Gastroesophageal sphincter (tissue), 4 donors: ENCODE measurements at regions not wholly inside any gene's neighbourhood (a gene's known extent, or its start where the extent isn't known, plus 50 kb on each side); places are given as distances from the start of the nearest gene placed in this dataset.
A peak's percentile ranks its signal among the peaks of the same experiment; 100 is the strongest.

Source experiments
- ATAC-seq: fragments of 150-250 bp; one replicate; pipeline ENCODE4 v1.9.1; 2016; ENCODE audit warnings: mild to moderate bottlenecking, moderate library complexity
- H3K27ac ChIP-seq, 4 donors: fragments of 200-600 bp; sonication (generic) in 3 of 4; 1 replicate in 3 of 4; 2 replicates in 1 of 4; pipeline ENCODE4 v1.5.1; 2016 to 2019
- H3K27me3 ChIP-seq: fragments of 200-600 bp; sonication (generic); one replicate; pipeline ENCODE4 v1.5.1; 2019
- H3K36me3 ChIP-seq, 2 donors: fragments of 200-600 bp; sonication (generic); one replicate each; pipeline ENCODE4 v1.5.1; 2019; ENCODE audit warnings: control low read depth in 1 of 2
- H3K4me1 ChIP-seq, 3 donors: fragments of 200-600 bp; sonication (generic); 1 replicate in 2 of 3; 2 replicates in 1 of 3; pipeline ENCODE4 v1.5.1; 2016 to 2019; ENCODE audit warnings: control low read depth in 2 of 3
- H3K4me3 ChIP-seq, 2 donors: fragments of 200-600 bp; sonication (generic); one replicate each; pipeline ENCODE4 v1.5.1; 2019; ENCODE audit warnings: mild to moderate bottlenecking in 1 of 2, moderate library complexity in 1 of 2
- H3K9me3 ChIP-seq, 3 donors: fragments of 200-600 bp; sonication (generic); one replicate each; pipeline ENCODE4 v1.5.1; 2017 to 2019; ENCODE audit warnings: control low read depth in 2 of 3
- EP300 ChIP-seq: sonication (generic); formaldehyde crosslinking; IDR thresholded peaks from one replicate; pipeline ENCODE4 v1.6.1; 2017; ENCODE audit warnings: antibody characterized with exemption, mild to moderate bottlenecking
- POLR2A ChIP-seq, 2 donors: fragments of 450-650 bp; IDR thresholded peaks; one replicate each; pipeline ENCODE4 v1.6.1; 2017; ENCODE audit warnings: antibody characterized with exemption in 2 of 2, mild to moderate bottlenecking in 2 of 2, moderate library complexity in 1 of 2
- POLR2AphosphoS5 ChIP-seq: sonication (generic); formaldehyde crosslinking; IDR thresholded peaks from one replicate; pipeline ENCODE4 v1.6.1; 2017; ENCODE audit warnings: antibody characterized with exemption
- WGBS, 2 donors: methylation state at CpG; one replicate each; pipeline ENCODE4 v1.1.5; 2018; ENCODE audit warnings: low coverage in 1 of 2; 5-methylcytosine and 5-hydroxymethylcytosine counted together
- TF ChIP-seq, protein P1 (sequence below), 4 experiments: fragments of 200-600 bp in 2 of 4; fragments of 450-650 bp in 2 of 4; sonication (generic) in 1 of 4; IDR thresholded peaks; one replicate each; pipeline ENCODE4 v1.5.1; 2017 to 2019; ENCODE audit warnings: antibody characterized with exemption in 4 of 4, mild to moderate bottlenecking in 2 of 4, moderate library complexity in 2 of 4

DNA sequence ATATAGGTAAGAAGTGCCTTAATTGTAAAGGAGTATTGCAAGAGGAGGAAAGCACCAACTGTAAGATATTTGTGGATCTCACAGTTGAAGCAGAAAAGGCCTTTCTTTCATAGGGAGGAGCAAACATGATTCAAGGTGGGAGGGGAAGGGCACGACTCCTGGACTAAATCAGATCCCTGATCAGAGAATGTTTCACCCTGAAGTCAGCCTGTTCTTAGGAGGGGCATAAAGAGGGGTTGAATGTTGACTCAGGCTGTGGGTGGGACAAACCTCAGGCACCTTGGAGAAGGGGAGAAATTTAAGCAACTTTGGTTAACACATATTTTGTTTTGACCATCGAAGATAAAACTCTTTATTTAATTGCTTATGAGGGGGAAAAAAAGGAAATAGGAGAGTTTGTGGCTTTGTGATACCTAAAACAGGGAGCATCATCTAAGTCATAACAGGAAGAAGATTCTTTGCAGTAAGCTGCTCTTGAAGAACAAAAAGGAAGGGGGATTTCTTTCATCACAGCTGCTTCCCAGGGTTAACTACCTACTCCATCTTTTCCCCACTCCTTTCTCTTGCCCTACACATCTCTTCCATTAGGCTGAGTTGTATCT lies 158.6 kb upstream of the ZNF267 start:
- Histone ChIP-seq H3K36me3 (peaks cover 0 to 5% of the 10 kb centered on the region in 2 donors), H3K4me3 (peak overlapping the region in 1 of 2 donors; percentile 97), H3K27me3 (no peaks in the 10 kb centered on the region), H3K27ac (no peak overlapping the region), H3K9me3 (no peaks in the 10 kb centered on the region), H3K4me1 (peaks cover 0 to 37% (median 7%) of the 10 kb centered on the region in 3 donors)
- no peak for ATAC-seq
- WGBS, 2 donors: 69 to 83% methylated on average over 1 to 2 of the region's 2 CpGs
- TF ChIP-seq, protein P1, sequence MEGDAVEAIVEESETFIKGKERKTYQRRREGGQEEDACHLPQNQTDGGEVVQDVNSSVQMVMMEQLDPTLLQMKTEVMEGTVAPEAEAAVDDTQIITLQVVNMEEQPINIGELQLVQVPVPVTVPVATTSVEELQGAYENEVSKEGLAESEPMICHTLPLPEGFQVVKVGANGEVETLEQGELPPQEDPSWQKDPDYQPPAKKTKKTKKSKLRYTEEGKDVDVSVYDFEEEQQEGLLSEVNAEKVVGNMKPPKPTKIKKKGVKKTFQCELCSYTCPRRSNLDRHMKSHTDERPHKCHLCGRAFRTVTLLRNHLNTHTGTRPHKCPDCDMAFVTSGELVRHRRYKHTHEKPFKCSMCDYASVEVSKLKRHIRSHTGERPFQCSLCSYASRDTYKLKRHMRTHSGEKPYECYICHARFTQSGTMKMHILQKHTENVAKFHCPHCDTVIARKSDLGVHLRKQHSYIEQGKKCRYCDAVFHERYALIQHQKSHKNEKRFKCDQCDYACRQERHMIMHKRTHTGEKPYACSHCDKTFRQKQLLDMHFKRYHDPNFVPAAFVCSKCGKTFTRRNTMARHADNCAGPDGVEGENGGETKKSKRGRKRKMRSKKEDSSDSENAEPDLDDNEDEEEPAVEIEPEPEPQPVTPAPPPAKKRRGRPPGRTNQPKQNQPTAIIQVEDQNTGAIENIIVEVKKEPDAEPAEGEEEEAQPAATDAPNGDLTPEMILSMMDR (IDR thresholded peaks at IDR 0.05): no peak
- no peak for TF ChIP-seq EP300
- no peak for TF ChIP-seq POLR2AphosphoS5
- no peak for TF ChIP-seq POLR2A (IDR thresholded peaks at IDR 0.05)

DNA sequence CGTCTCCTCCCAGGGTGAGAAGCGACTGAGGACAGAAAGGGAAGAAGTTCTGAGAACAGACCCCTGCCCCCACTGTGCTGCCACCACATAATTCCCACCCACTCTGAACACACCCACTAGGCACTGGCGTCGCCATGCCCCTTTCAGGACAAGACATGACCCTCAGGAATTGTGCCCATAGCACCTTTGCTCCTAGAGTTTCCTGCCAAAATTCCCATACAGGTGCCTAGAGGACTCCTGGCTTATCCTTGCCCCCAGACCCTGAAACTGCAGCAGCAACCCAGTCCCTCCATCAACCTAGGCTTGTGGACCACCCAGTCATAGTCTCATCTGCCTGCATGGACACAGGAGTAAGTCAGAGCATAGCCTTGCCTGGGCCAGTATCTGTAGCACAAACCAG lies 157.7 kb upstream of the ZNF267 start:
- H3K9me3 ChIP-seq: no peaks in the 10 kb centered on the region
- H3K4me3 ChIP-seq: no peak overlapping the region
- WGBS, 2 donors: 100% methylated on average over 3 of the region's 4 CpGs; no CpG with 5 or more reads in 1 of the 2 donors
- TF ChIP-seq EP300 (no peak), POLR2A (IDR thresholded peaks at IDR 0.05) (no peak), POLR2AphosphoS5 (no peak)
- TF ChIP-seq, protein P1 (IDR thresholded peaks at IDR 0.05): no peak
- ATAC-seq: no peak
- no peak overlapping the region for H3K27ac ChIP-seq
- no peaks in the 10 kb centered on the region for H3K27me3 ChIP-seq
- peaks cover 0 to 5% of the 10 kb centered on the region in 2 donors for H3K36me3 ChIP-seq
- peaks cover 0 to 37% (median 7%) of the 10 kb centered on the region in 3 donors for H3K4me1 ChIP-seq

DNA sequence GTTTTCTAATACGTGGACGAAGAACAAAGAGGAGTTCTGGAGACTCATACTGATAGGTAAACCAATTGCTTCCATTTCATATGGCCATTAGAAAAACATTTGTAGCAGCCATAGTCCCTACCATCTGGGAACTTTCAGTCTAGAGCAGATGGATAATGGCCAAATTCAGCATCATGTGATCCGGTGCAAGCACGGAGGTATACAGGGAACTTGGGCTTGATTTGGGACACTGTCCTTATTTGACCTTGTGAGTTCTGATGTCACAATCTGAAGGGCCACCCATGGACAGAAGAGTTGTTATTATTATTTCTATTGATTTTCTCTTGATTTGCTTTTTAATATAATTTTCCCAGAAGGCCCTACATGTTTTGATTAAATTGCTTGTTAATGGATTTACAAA lies 154.6 kb upstream of the ZNF267 start:
- Histone ChIP-seq H3K36me3 (peaks cover 0 to 23% of the 10 kb centered on the region in 2 donors), H3K4me1 (peaks cover 0 to 35% (median 7%) of the 10 kb centered on the region in 3 donors), H3K27me3 (no peaks in the 10 kb centered on the region), H3K4me3 (no peak overlapping the region), H3K27ac (no peak overlapping the region), H3K9me3 (no peaks in the 10 kb centered on the region)
- WGBS, 2 donors: 31 to 33% methylated on average over 3 to 4 of the region's 4 CpGs
- no peak for ATAC-seq
- TF ChIP-seq POLR2AphosphoS5 (no peak), POLR2A (IDR thresholded peaks at IDR 0.05) (no peak), EP300 (no peak)
- TF ChIP-seq, protein P1 (IDR thresholded peaks at IDR 0.05): no peak

DNA sequence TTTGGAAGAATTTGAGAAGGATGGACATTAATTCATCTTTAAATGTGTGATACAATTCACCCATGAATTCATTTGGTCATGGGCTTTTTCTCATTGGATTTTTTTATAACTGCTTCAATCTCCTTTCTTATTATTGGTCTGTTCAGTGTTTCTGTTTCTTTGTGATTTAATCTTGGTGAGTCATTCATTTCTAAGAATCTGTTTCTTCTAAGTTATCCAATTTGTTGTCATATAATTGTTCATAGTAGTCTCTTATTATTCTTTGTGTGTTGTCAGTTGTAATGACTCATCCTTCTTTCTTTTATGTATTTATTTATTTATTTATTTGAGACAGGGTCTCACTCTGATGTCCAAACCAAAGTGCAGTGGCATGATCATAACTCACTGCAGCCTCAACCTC lies 146.1 kb upstream of the ZNF267 start:
- H3K36me3 ChIP-seq: peaks cover 0 to 75% of the 10 kb centered on the region in 2 donors

More for the DNA sequence above, 146.1 kb upstream of the ZNF267 start:
- no peak for ATAC-seq
- no peak for TF ChIP-seq POLR2A (IDR thresholded peaks at IDR 0.05)
- TF ChIP-seq POLR2AphosphoS5: no peak
- TF ChIP-seq, protein P1 (IDR thresholded peaks at IDR 0.05): no peak
- no peak for TF ChIP-seq EP300
- Histone ChIP-seq H3K4me1 (no peaks in the 10 kb centered on the region), H3K27me3 (no peaks in the 10 kb centered on the region), H3K9me3 (peaks cover 0 to 16% (median 0%) of the 10 kb centered on the region in 3 donors), H3K27ac (no peak overlapping the region), H3K4me3 (no peak overlapping the region)
